Dermis blood vessel endothelial cell (primary cell): ENCODE measurements at regions not wholly inside any gene's neighbourhood (a gene's known extent, or its start where the extent isn't known, plus 50 kb on each side); places are given as distances from the start of the nearest gene placed in this dataset.

Experiments used
- DNase-seq: peaks from one replicate; pipeline ENCODE4 v3.0.0; 2010

- DNase-seq, result peak; percentile 16
Observed at GRCh38 chr12:46131732-46132469, 136.9 kb downstream of the SLC38A1 start.

- no peak for DNase-seq
Observed at GRCh38 chr12:46127656-46128055, 137.3 kb upstream of the SCAF11 start.

- no peak for DNase-seq
Observed at GRCh38 chr12:46126050-46126727, 135.8 kb upstream of the SCAF11 start.

GRCh38 chr12:46124848-46125619 lies 134.7 kb upstream of the SCAF11 start:
- peak; percentile 81 for DNase-seq

- DNase-seq, result no peak
Observed at GRCh38 chr12:46124132-46124847, 133.9 kb upstream of the SCAF11 start.

GRCh38 chr12:46112364-46112763 lies 122.0 kb upstream of the SCAF11 start:
- no peak for DNase-seq

- no peak for DNase-seq
Observed at GRCh38 chr12:46111715-46112114, 121.3 kb upstream of the SCAF11 start.

GRCh38 chr12:46110928-46111699 lies 120.7 kb upstream of the SCAF11 start:
- no peak for DNase-seq

GRCh38 chr12:46110223-46110611 lies 119.8 kb upstream of the SCAF11 start:
- DNase-seq, result no peak

- DNase-seq, result no peak
Observed at GRCh38 chr12:46109343-46110222, 119.2 kb upstream of the SCAF11 start.

- no peak for DNase-seq
Observed at GRCh38 chr12:46108721-46109120, 118.3 kb upstream of the SCAF11 start.

GRCh38 chr12:46107591-46107990 lies 117.2 kb upstream of the SCAF11 start:
- no peak for DNase-seq

GRCh38 chr12:46105735-46106134 lies 115.4 kb upstream of the SCAF11 start:
- no peak for DNase-seq

GRCh38 chr12:46103559-46104383 lies 113.4 kb upstream of the SCAF11 start:
- no peak for DNase-seq

- no peak for DNase-seq
Observed at GRCh38 chr12:46101485-46101869, 111.1 kb upstream of the SCAF11 start.

GRCh38 chr12:46100551-46101484 lies 110.4 kb upstream of the SCAF11 start:
- no peak for DNase-seq

GRCh38 chr12:46089414-46090162 lies 99.2 kb upstream of the SCAF11 start:
- DNase-seq, result no peak

GRCh38 chr12:46087916-46088439 lies 97.6 kb upstream of the SCAF11 start:
- no peak for DNase-seq
